ENCODE measurements at regions not wholly inside any gene's neighbourhood (a gene's known extent, or its start where the extent isn't known, plus 50 kb on each side); places are given as distances from the start of the nearest gene placed in this dataset.

- TF ChIP-seq CTCF (IDR thresholded peaks at IDR 0.05): no peak
- no peak overlapping the region for H3K4me3 ChIP-seq (ENCODE audit: low read depth in 1 of 2, low read length in 1 of 2)
These were observed 379.2 kb upstream of the POU3F3 start for GRCh38 chr2:104474716-104475115.

GRCh38 chr2:104476075-104476474, 377.8 kb upstream of the POU3F3 start:
- H3K9me3 ChIP-seq: no peaks in the 10 kb centered on the region
- no peaks in the 10 kb centered on the region for H3K27me3 ChIP-seq
- H3K27ac ChIP-seq: no peak overlapping the region
- TF ChIP-seq CTCF (IDR thresholded peaks at IDR 0.05): no peak
- no peak overlapping the region for H3K4me3 ChIP-seq (ENCODE audit: low read depth in 1 of 2, low read length in 1 of 2)
- H3K36me3 ChIP-seq: no peaks in the 10 kb centered on the region
- H3K4me1 ChIP-seq (ENCODE audit: control insufficient read depth in 1 of 2, insufficient read depth in 1 of 2, low read depth in 1 of 2, low read length in 1 of 2): peaks cover 6 to 7% of the 10 kb centered on the region in 2 experiments

More at GRCh38 chr2:104474716-104475115, 379.2 kb upstream of the POU3F3 start:
- Histone ChIP-seq H3K4me1 (ENCODE audit: control insufficient read depth in 1 of 2, insufficient read depth in 1 of 2, low read depth in 1 of 2, low read length in 1 of 2) (peaks cover 5 to 6% of the 10 kb centered on the region in 2 experiments), H3K27ac (no peak overlapping the region), H3K9me3 (no peaks in the 10 kb centered on the region), H3K36me3 (no peaks in the 10 kb centered on the region), H3K27me3 (no peaks in the 10 kb centered on the region)

GRCh38 chr2:104476563-104476988, 377.3 kb upstream of the POU3F3 start:
- TF ChIP-seq CTCF (IDR thresholded peaks at IDR 0.05): no peak

GRCh38 chr2:104481341-104481740, 372.6 kb upstream of the POU3F3 start:
- Histone ChIP-seq H3K9me3 (no peaks in the 10 kb centered on the region), H3K27me3 (no peaks in the 10 kb centered on the region), H3K27ac (no peak overlapping the region), H3K36me3 (no peaks in the 10 kb centered on the region), H3K4me3 (ENCODE audit: low read depth in 1 of 2, low read length in 1 of 2) (no peak overlapping the region), H3K4me1 (ENCODE audit: control insufficient read depth in 1 of 2, insufficient read depth in 1 of 2, low read depth in 1 of 2, low read length in 1 of 2) (peaks cover 6 to 7% of the 10 kb centered on the region in 2 experiments)
- TF ChIP-seq CTCF (IDR thresholded peaks at IDR 0.05): no peak

More at GRCh38 chr2:104476563-104476988, 377.3 kb upstream of the POU3F3 start:
- Histone ChIP-seq H3K27me3 (no peaks in the 10 kb centered on the region), H3K27ac (no peak overlapping the region), H3K4me1 (ENCODE audit: control insufficient read depth in 1 of 2, insufficient read depth in 1 of 2, low read depth in 1 of 2, low read length in 1 of 2) (peaks cover 6 to 7% of the 10 kb centered on the region in 2 experiments), H3K36me3 (no peaks in the 10 kb centered on the region), H3K4me3 (ENCODE audit: low read depth in 1 of 2, low read length in 1 of 2) (no peak overlapping the region), H3K9me3 (no peaks in the 10 kb centered on the region)

GRCh38 chr2:104487366-104487765, 366.5 kb upstream of the POU3F3 start:
- Histone ChIP-seq H3K27me3 (no peaks in the 10 kb centered on the region), H3K27ac (no peak overlapping the region), H3K4me1 (ENCODE audit: control insufficient read depth in 1 of 2, insufficient read depth in 1 of 2, low read depth in 1 of 2, low read length in 1 of 2) (peaks cover 9 to 22% of the 10 kb centered on the region in 2 experiments), H3K4me3 (ENCODE audit: low read depth in 1 of 2, low read length in 1 of 2) (no peak overlapping the region), H3K9me3 (no peaks in the 10 kb centered on the region), H3K36me3 (no peaks in the 10 kb centered on the region)
- no peak for TF ChIP-seq CTCF (IDR thresholded peaks at IDR 0.05)

- Histone ChIP-seq H3K27ac (no peak overlapping the region), H3K4me3 (ENCODE audit: low read depth in 1 of 2, low read length in 1 of 2) (no peak overlapping the region), H3K9me3 (no peaks in the 10 kb centered on the region), H3K27me3 (no peaks in the 10 kb centered on the region), H3K4me1 (ENCODE audit: control insufficient read depth in 1 of 2, insufficient read depth in 1 of 2, low read depth in 1 of 2, low read length in 1 of 2) (peaks cover 11 to 30% of the 10 kb centered on the region in 2 experiments), H3K36me3 (no peaks in the 10 kb centered on the region)
- no peak for TF ChIP-seq CTCF (IDR thresholded peaks at IDR 0.05)
These were observed 360.2 kb upstream of the POU3F3 start for GRCh38 chr2:104493698-104494097.

All from neutrophil (primary cell).